CD8-positive, alpha-beta memory T cell (primary cell): ENCODE measurements at regions not wholly inside any gene's neighbourhood (a gene's known extent, or its start where the extent isn't known, plus 50 kb on each side); places are given as distances from the start of the nearest gene placed in this dataset.

Source experiments
- CTCF ChIA-PET: fragments of 350-600 bp; sonication (Branson Sonifier 250); formaldehyde crosslinking; loops from one replicate; lab custom pipeline; 2021; ENCODE audit warnings: antibody characterized with exemption; lab: Charles Lee
- POLR2A ChIA-PET: fragments of 350-600 bp; sonication (Branson Sonifier 250); formaldehyde crosslinking; loops from one replicate; lab custom pipeline; 2021; ENCODE audit warnings: antibody characterized with exemption; lab: Charles Lee
- DNase-seq, 5 donors: peaks; one replicate each; pipeline versions ENCODE4 v3.0.0 to v3.0.0-alpha.2; 2020 to 2022; ENCODE audit warnings: mixed read lengths in 1 of 5
- H3K27ac ChIP-seq: one replicate; pipeline ENCODE4 v1.7.0; 2013; ENCODE audit warnings: low read depth, mild to moderate bottlenecking, low read length, moderate library complexity
- H3K27me3 ChIP-seq: 2 replicates; pipeline ENCODE4 v1.7.0; 2013; ENCODE audit warnings: low read length, mild to moderate bottlenecking; ENCODE audit not compliant: insufficient read depth, poor library complexity, severe bottlenecking
- H3K36me3 ChIP-seq: 2 replicates; pipeline ENCODE4 v1.7.0; 2013; ENCODE audit warnings: mild to moderate bottlenecking, low read length, moderate library complexity; ENCODE audit not compliant: insufficient read depth
- H3K4me1 ChIP-seq: 2 replicates; pipeline ENCODE4 v1.7.0; 2013; ENCODE audit warnings: mild to moderate bottlenecking, low read length, moderate library complexity; ENCODE audit not compliant: insufficient read depth
- H3K4me3 ChIP-seq: 2 replicates; pipeline ENCODE4 v1.7.0; 2013; ENCODE audit warnings: mild to moderate bottlenecking, low read length
- H3K9me3 ChIP-seq: 2 replicates; pipeline ENCODE4 v1.7.0; 2013; ENCODE audit warnings: mild to moderate bottlenecking, low read length
- H3K27ac Mint-ChIP-seq, 8 donors: one replicate each; pipeline ENCODE4 v1.8.0; 2020 to 2021; ENCODE audit warnings: mixed read lengths in 8 of 8, mild to moderate bottlenecking in 6 of 8, inconsistent platforms in 3 of 8, moderate library complexity in 3 of 8
- H3K27me3 Mint-ChIP-seq, 2 donors: one replicate each; pipeline ENCODE4 v1.8.0; 2020 to 2021; ENCODE audit warnings: mixed read lengths in 2 of 2, mild to moderate bottlenecking in 1 of 2, moderate library complexity in 1 of 2
- H3K36me3 Mint-ChIP-seq, 3 donors: one replicate each; pipeline ENCODE4 v1.8.0; 2020 to 2021; ENCODE audit warnings: mixed read lengths in 3 of 3, inconsistent platforms in 1 of 3, mild to moderate bottlenecking in 1 of 3
- H3K4me1 Mint-ChIP-seq, 3 donors: one replicate each; pipeline ENCODE4 v1.8.0; 2020 to 2021; ENCODE audit warnings: mixed read lengths in 3 of 3, inconsistent platforms in 1 of 3, mild to moderate bottlenecking in 1 of 3
- H3K4me3 Mint-ChIP-seq, 7 donors: one replicate each; pipeline ENCODE4 v1.8.0; 2020 to 2021; ENCODE audit warnings: mixed read lengths in 7 of 7, mild to moderate bottlenecking in 6 of 7, moderate library complexity in 4 of 7, inconsistent platforms in 2 of 7
- H3K9me3 Mint-ChIP-seq, 5 donors: one replicate each; pipeline ENCODE4 v1.8.0; 2020 to 2022; ENCODE audit warnings: mixed read lengths in 5 of 5, mild to moderate bottlenecking in 3 of 5, moderate library complexity in 2 of 5, inconsistent platforms in 1 of 5

DNA sequence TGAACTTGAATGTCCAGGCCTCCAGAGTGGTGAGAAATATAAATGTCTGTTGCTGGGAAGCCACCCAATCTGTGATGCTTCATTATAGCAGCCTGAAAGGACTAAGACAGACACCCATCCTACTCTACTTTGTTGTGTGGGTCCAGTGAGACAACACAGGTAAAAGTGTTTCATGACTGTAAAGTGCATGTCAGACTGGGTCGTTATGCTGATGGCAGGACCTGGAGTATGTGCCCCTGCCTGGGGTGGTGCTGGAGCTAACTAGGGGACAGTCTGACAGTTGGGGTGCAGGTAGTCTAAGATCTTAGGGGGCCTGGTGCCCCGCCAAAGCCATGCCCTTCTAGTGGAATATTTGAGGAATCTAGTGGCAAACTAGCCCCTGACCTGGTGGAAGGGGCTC lies 165.6 kb downstream of the TRIM29 start:
- CTCF ChIA-PET: no interaction called here
- DNase-seq: no peak
- no peak overlapping the region for H3K27ac ChIP-seq
- H3K4me3 ChIP-seq: no peak overlapping the region
- no peaks in the 10 kb centered on the region for H3K36me3 ChIP-seq
- Mint-ChIP-seq H3K27ac (no peak overlapping the region), H3K4me1 (no peaks in the 10 kb centered on the region), H3K27me3 (peaks cover 2 to 12% of the 10 kb centered on the region in 2 donors), H3K9me3 (peaks cover 0 to 2% (median 0%) of the 10 kb centered on the region in 5 donors), H3K4me3 (no peak overlapping the region), H3K36me3 (no peaks in the 10 kb centered on the region)
- POLR2A ChIA-PET: no interaction called here
- H3K4me1 ChIP-seq: no peaks in the 10 kb centered on the region
- H3K9me3 ChIP-seq: no peaks in the 10 kb centered on the region
- no peaks in the 10 kb centered on the region for H3K27me3 ChIP-seq

DNA sequence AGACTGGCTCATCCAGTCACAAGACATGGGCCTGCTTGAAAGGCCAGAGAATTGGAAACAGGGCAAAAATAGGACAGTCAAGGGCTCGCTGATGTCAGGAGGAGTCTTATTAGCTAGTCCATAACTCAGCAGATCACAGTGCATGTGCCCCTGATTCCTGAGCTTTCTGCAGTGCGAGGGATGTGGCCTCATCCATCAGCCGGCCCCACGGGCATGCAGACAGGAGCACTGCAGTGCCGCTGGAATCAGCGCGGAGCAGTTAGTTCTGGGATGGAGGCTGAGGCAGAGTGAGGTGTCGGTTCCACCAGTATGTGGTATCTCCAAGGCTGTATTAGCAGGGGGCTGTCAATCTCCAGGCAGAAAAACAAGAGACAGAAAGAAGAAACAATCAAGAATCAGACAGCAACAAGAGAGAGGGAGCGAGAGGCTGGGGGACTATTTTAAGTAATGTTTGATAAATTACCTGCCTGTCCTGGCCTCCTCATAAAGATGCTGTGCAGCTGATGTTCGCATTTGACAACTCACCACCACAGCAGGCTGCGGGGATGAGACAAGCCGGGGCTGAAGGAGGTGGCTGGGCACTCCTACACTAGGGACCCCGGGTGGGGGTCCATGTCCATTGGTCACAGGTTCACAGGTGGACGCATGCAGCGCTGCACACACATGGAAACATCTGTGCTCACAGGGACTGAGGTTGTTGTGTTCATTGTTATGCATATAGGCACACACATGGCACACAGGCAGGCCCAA lies 167.2 kb downstream of the TRIM29 start:
- Mint-ChIP-seq H3K4me3 (no peak overlapping the region), H3K27me3 (peaks cover 6 to 7% of the 10 kb centered on the region in 2 donors), H3K36me3 (no peaks in the 10 kb centered on the region), H3K4me1 (no peaks in the 10 kb centered on the region), H3K27ac (no peak overlapping the region), H3K9me3 (peaks cover 0 to 2% (median 0%) of the 10 kb centered on the region in 5 donors)
- Histone ChIP-seq H3K4me1 (no peaks in the 10 kb centered on the region), H3K27ac (no peak overlapping the region), H3K36me3 (no peaks in the 10 kb centered on the region), H3K4me3 (no peak overlapping the region), H3K9me3 (no peaks in the 10 kb centered on the region), H3K27me3 (no peaks in the 10 kb centered on the region)
- no peak for DNase-seq
- ChIA-PET POLR2A (no interaction called here), CTCF (no interaction called here)

DNA sequence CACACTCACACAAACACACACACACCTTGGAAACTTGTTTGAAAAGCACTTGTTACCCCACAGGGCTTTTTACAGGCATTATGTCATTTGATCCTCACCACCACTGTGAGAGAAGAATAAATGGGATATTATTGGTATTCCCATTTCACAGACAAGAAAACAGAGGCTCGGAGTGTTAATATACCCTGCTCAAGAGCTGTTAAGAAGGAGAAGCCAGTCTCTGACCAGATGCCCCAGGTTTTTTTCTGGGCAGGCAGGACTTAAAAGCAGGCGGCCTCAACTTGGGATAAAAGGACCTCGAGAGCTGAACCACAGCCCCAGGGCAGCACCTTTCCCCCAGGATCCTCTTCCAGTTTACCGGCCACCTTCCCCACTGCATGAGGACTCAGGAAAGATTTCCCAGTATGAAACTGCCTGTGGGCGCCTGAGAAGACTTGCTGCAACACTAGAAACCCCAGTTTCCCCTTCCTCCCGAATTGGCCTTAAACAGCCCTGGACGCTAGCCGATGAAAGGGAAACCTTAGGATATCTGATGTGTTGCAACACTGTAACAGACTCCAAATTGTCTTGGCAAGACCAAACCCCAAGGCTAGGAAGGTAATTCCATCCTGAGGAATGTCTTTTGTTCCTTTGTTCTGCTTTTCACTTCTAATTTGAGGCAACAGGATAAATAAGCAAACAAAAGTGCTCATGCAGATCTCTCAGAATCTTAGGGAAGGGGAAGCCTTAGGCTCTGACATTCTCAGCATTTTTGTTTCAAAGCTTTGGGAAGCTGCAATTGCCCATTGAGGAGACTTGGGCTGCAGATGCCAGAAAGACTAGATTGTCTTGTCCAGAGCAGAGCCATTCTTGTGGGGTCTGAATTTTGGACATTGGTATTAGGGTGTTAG lies 173.5 kb downstream of the TRIM29 start:
- no peaks in the 10 kb centered on the region for H3K9me3 Mint-ChIP-seq
- Histone ChIP-seq H3K4me1 (no peaks in the 10 kb centered on the region), H3K4me3 (no peak overlapping the region), H3K27me3 (peaks cover 4% of the 10 kb centered on the region), H3K9me3 (no peaks in the 10 kb centered on the region), H3K36me3 (no peaks in the 10 kb centered on the region), H3K27ac (no peak overlapping the region)
- POLR2A ChIA-PET: no interaction called here
- DNase-seq: no peak
- H3K4me3 Mint-ChIP-seq: no peak overlapping the region
- no peak overlapping the region for H3K27ac Mint-ChIP-seq
- CTCF ChIA-PET: no interaction called here
- no peaks in the 10 kb centered on the region for H3K4me1 Mint-ChIP-seq
- H3K27me3 Mint-ChIP-seq: peaks cover 7 to 13% of the 10 kb centered on the region in 2 donors
- H3K36me3 Mint-ChIP-seq: no peaks in the 10 kb centered on the region

DNA sequence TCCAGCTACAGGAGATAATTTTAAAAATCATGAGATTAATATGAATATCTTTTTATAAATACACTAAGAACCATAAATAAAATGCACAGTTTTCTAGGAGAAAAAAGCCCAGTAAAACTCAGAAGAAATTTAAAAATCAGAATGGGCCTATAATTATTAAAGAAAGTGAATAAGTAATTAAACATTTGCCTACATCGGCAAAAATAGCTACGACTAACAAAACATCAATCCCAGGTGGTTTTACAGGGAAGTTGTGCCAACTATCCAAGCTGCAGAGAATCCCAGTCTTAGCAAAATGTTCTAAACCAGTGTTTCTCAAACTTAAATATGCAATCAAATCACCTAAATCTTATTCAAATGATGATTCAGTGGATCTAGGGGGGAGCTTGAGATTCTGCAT lies 180.0 kb downstream of the TRIM29 start:
- H3K9me3 Mint-ChIP-seq: no peaks in the 10 kb centered on the region
- H3K4me1 ChIP-seq: no peaks in the 10 kb centered on the region
- CTCF ChIA-PET: no interaction called here

DNA sequence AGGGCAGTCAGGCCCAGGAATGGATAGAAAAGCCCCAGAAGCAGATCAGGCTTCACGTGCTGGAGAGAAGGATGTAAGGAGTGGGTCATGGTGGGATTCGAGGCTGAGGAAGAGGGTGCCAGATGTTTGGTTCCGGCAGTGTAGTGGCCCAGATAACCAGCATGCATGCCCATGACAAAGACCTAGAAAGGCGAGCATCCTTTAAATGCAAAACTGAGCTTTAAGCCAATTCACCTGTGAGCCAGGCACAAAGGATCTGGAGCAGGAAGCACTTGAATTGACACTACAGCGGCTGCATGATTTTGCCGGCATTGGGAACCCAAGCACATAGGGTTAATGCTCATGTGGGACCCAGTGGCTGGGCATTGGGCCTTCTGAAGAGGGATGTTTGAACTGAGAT lies 185.5 kb downstream of the TRIM29 start:
- Histone ChIP-seq H3K36me3 (no peaks in the 10 kb centered on the region), H3K27ac (no peak overlapping the region), H3K4me3 (no peak overlapping the region), H3K9me3 (no peaks in the 10 kb centered on the region), H3K27me3 (no peaks in the 10 kb centered on the region), H3K4me1 (no peaks in the 10 kb centered on the region)
- Mint-ChIP-seq H3K27ac (no peak overlapping the region), H3K9me3 (no peaks in the 10 kb centered on the region), H3K4me3 (no peak overlapping the region), H3K27me3 (peaks cover 18 to 64% of the 10 kb centered on the region in 2 donors), H3K4me1 (no peaks in the 10 kb centered on the region), H3K36me3 (no peaks in the 10 kb centered on the region)
- ChIA-PET POLR2A (no interaction called here), CTCF (no interaction called here)
- no peak for DNase-seq

More for the DNA sequence above, 180.0 kb downstream of the TRIM29 start:
- POLR2A ChIA-PET: no interaction called here
- no peaks in the 10 kb centered on the region for H3K36me3 Mint-ChIP-seq
- Histone ChIP-seq H3K9me3 (no peaks in the 10 kb centered on the region), H3K27me3 (no peaks in the 10 kb centered on the region), H3K27ac (no peak overlapping the region), H3K4me3 (no peak overlapping the region), H3K36me3 (no peaks in the 10 kb centered on the region)
- DNase-seq: no peak
- H3K27ac Mint-ChIP-seq: no peak overlapping the region
- H3K27me3 Mint-ChIP-seq: peaks cover 3 to 32% of the 10 kb centered on the region in 2 donors
- H3K4me3 Mint-ChIP-seq: no peak overlapping the region
- no peaks in the 10 kb centered on the region for H3K4me1 Mint-ChIP-seq

DNA sequence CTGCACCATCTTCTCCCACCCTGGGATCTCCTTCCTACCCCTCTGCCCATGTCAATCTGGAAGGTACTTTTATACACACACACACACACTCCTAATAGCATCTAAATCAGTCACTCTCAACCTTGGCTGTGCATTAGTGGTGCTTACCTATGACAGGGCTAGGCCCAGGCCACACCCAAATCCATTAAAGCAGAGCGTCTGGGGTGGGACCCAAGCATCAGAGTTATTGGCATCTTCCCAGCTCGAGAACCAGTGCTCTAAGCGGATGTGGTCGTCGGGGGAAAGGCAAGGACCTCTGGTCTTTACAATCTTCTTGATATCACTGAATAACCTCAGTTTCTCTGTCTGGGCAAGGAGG lies 194.6 kb downstream of the TRIM29 start:
- Histone ChIP-seq H3K4me1 (no peaks in the 10 kb centered on the region), H3K27ac (no peak overlapping the region), H3K27me3 (no peaks in the 10 kb centered on the region), H3K36me3 (no peaks in the 10 kb centered on the region), H3K9me3 (no peaks in the 10 kb centered on the region), H3K4me3 (no peak overlapping the region)
- ChIA-PET POLR2A (no interaction called here), CTCF (interaction anchor here (0.6 kb wide), 1 partner anchor 8 kb away, joined by 3 read pairs; no protein-coding TSS in a partner anchor)
- no peaks in the 10 kb centered on the region for H3K36me3 Mint-ChIP-seq
- no peaks in the 10 kb centered on the region for H3K9me3 Mint-ChIP-seq
- H3K4me1 Mint-ChIP-seq: no peaks in the 10 kb centered on the region
- no peak overlapping the region for H3K27ac Mint-ChIP-seq
- H3K4me3 Mint-ChIP-seq: no peak overlapping the region
- DNase-seq: no peak
- peaks cover 19 to 56% of the 10 kb centered on the region in 2 donors for H3K27me3 Mint-ChIP-seq

DNA sequence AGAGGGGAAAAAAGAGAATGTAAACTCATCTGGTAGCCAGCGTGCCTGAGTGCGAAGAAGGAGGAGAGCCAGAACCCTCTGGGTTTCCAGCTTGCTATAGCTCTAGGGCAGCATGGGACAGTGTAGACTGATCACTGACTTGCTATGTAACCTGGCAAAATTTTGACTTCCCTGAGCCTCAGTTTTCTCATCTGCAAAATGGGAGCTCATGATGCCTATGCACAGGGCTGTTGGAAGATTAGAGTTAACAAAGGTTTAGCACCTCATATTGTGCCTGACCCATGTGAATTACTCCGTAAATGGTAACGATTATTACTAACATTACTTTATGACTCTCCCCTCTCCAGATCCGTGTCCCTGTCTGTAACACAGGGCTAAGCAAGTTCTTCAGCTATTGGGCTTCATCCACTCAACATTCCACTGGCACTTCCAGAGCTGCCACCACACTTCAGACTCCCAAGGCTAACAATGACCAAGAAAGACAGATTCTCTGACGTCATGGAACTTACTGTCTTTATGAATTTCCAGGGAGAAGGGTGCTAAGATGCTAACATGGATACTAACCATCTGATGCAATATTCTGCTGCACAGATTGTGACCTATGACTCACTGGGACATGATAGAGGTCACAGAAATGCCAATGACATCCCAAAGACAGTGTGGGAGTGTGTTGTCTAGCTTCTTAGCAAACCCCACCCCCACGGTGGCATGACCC lies 195.2 kb downstream of the TRIM29 start:
- Mint-ChIP-seq H3K9me3 (no peaks in the 10 kb centered on the region), H3K4me3 (no peak overlapping the region), H3K4me1 (no peaks in the 10 kb centered on the region), H3K27me3 (peaks cover 17 to 54% of the 10 kb centered on the region in 2 donors), H3K27ac (no peak overlapping the region), H3K36me3 (no peaks in the 10 kb centered on the region)
- Histone ChIP-seq H3K4me1 (no peaks in the 10 kb centered on the region), H3K36me3 (no peaks in the 10 kb centered on the region), H3K4me3 (no peak overlapping the region), H3K27me3 (no peaks in the 10 kb centered on the region), H3K9me3 (no peaks in the 10 kb centered on the region), H3K27ac (no peak overlapping the region)
- POLR2A ChIA-PET: no interaction called here
- CTCF ChIA-PET: interaction anchor here (0.6 kb wide), 1 partner anchor 9 kb away, joined by 3 read pairs; no protein-coding TSS in a partner anchor
- no peak for DNase-seq
